HG03571 (cell line): ENCODE measurements at regions not wholly inside any gene's neighbourhood (a gene's known extent, or its start where the extent isn't known, plus 50 kb on each side); places are given as distances from the start of the nearest gene placed in this dataset.

Source experiments
- ATAC-seq: cut with Tn5 transposase; IDR thresholded peaks from one replicate; pipeline ENCODE4 v1.9.1; 2021; ENCODE audit not compliant: unreplicated experiment

- no peak for ATAC-seq
These were observed 50.9 kb downstream of the TNP1 start for GRCh38 chr2:216808805-216809425.

GRCh38 chr2:216807857-216808272 lies 52.0 kb downstream of the TNP1 start:
- no peak for ATAC-seq

- no peak for ATAC-seq
These were observed 55.2 kb downstream of the TNP1 start for GRCh38 chr2:216804357-216805350.

- no peak for ATAC-seq
These were observed 56.1 kb downstream of the TNP1 start for GRCh38 chr2:216803791-216804190.

GRCh38 chr2:216802516-216803215 lies 57.2 kb downstream of the TNP1 start:
- ATAC-seq, result no peak

GRCh38 chr2:216800836-216801235 lies 59.0 kb downstream of the TNP1 start:
- ATAC-seq, result no peak

- no peak for ATAC-seq
These were observed 59.9 kb downstream of the TNP1 start for GRCh38 chr2:216799873-216800431.

GRCh38 chr2:216796115-216796840 lies 63.6 kb downstream of the TNP1 start:
- ATAC-seq, result no peak

- ATAC-seq, result no peak
These were observed 66.5 kb downstream of the TNP1 start for GRCh38 chr2:216793386-216793785.

GRCh38 chr2:216792222-216793021 lies 67.4 kb downstream of the TNP1 start:
- ATAC-seq, result no peak

GRCh38 chr2:216791303-216791702 lies 68.6 kb downstream of the TNP1 start:
- no peak for ATAC-seq

GRCh38 chr2:216789081-216789480 lies 70.8 kb downstream of the TNP1 start:
- no peak for ATAC-seq

GRCh38 chr2:216787851-216788540 lies 71.9 kb downstream of the TNP1 start:
- ATAC-seq, result no peak

- ATAC-seq, result no peak
These were observed 73.2 kb downstream of the TNP1 start for GRCh38 chr2:216786676-216787075.

GRCh38 chr2:216784456-216784855 lies 75.4 kb downstream of the TNP1 start:
- no peak for ATAC-seq

- no peak for ATAC-seq
These were observed 78.2 kb downstream of the TNP1 start for GRCh38 chr2:216781709-216782108.

- ATAC-seq, result no peak
These were observed 79.0 kb downstream of the TNP1 start for GRCh38 chr2:216780843-216781242.

- peak; percentile 97 for ATAC-seq
These were observed 82.1 kb downstream of the TNP1 start for GRCh38 chr2:216777637-216778273.
